Prostate gland (tissue), 1 donor: ENCODE measurements at regions not wholly inside any gene's neighbourhood (a gene's known extent, or its start where the extent isn't known, plus 50 kb on each side); places are given as distances from the start of the nearest gene placed in this dataset.
"Not testable (repeated sequence)": the region's sequence is repeated elsewhere in the genome, so short reads cannot be mapped to it uniquely, and the experiment has no call there.

Source experiments
- POLR2A ChIP-seq: fragments of 450-650 bp; IDR thresholded peaks from one replicate; pipeline ENCODE4 v1.6.1; 2016; ENCODE audit warnings: antibody characterized with exemption, mild to moderate bottlenecking
- POLR2AphosphoS5 ChIP-seq: sonication (generic); formaldehyde crosslinking; IDR thresholded peaks from one replicate; pipeline ENCODE4 v1.6.1; 2017; ENCODE audit warnings: antibody characterized with exemption

GRCh38 chr15:101958656-101959055 lies 146.7 kb downstream of the OR4F15 start:
- TF ChIP-seq POLR2A, POLR2AphosphoS5: not testable (repeated sequence)
